BLaER1 treated with 17β-estradiol and CSF1 and Interleukin-3, amounts not matched to agents 10 nM and 100 nM (cell line): ENCODE measurements at regions not wholly inside any gene's neighbourhood (a gene's known extent, or its start where the extent isn't known, plus 50 kb on each side); places are given as distances from the start of the nearest gene placed in this dataset.
A peak's percentile ranks its signal among the peaks of the same experiment; 100 is the strongest.

Source experiments
- H3K27ac ChIP-seq, 11 experiments: shearing (Covaris generic); formaldehyde crosslinking; 2 replicates each; pipeline ENCODE4 v1.8.1; 2022
- H3K27me3 ChIP-seq, 11 experiments: shearing (Covaris generic); formaldehyde crosslinking; 2 replicates each; pipeline ENCODE4 v1.8.1; 2022
- H3K36me3 ChIP-seq, 11 experiments: shearing (Covaris generic); formaldehyde crosslinking; 2 replicates each; pipeline ENCODE4 v1.8.1; 2022
- H3K4me1 ChIP-seq, 10 experiments: shearing (Covaris generic); formaldehyde crosslinking; 2 replicates each; pipeline ENCODE4 v1.8.1; 2022
- H3K4me2 ChIP-seq, 11 experiments: shearing (Covaris generic); formaldehyde crosslinking; 2 replicates each; pipeline ENCODE4 v1.8.1; 2022
- H3K4me3 ChIP-seq, 10 experiments: shearing (Covaris generic); formaldehyde crosslinking; 2 replicates each; pipeline ENCODE4 v1.8.1; 2022
- H3K9ac ChIP-seq, 11 experiments: shearing (Covaris generic); formaldehyde crosslinking; 2 replicates each; pipeline ENCODE4 v1.8.1; 2022
- H3K9me3 ChIP-seq, 11 experiments: shearing (Covaris generic); formaldehyde crosslinking; replicated peaks in 1 of 11; 2 replicates each; pipeline ENCODE4 v1.8.1; 2022
- H4K20me1 ChIP-seq, 11 experiments: shearing (Covaris generic); formaldehyde crosslinking; 2 replicates each; pipeline ENCODE4 v1.8.1; 2022
- Cebpa-rat ChIP-seq, 11 experiments: shearing (Covaris generic); IDR thresholded peaks; 2 replicates each; pipeline ENCODE4 v1.8.1; 2022

DNA sequence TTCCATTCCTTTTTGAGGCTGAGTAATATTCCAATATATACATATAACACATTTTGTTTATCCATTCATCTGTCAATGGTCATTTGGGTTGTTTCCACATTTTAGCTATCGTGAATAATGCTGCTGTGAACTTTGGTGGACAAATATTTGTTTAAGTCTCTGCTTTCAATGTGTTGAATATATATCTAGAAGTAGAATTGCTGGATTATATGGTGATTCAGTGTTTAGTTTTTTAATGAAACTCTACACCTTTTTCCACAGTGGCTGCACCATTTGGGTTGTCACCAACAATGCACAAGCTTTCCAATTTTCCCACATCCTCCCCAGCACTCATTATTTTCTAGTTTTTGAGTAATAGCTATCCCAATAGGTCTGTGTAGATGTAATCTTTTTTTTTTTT lies 69.5 kb downstream of the ACTBL2 start:
- H3K4me1 ChIP-seq: peaks cover 7 to 14% (median 12%) of the 10 kb centered on the region in 10 experiments
- 0 out of 22 replicates have a peak, but pooled peaks cover 0 to 2% (median 0%) of the 10 kb centered on the region in 11 experiments for H3K9me3 ChIP-seq
- TF ChIP-seq Cebpa-rat (IDR thresholded peaks at IDR 0.05): no peak

DNA sequence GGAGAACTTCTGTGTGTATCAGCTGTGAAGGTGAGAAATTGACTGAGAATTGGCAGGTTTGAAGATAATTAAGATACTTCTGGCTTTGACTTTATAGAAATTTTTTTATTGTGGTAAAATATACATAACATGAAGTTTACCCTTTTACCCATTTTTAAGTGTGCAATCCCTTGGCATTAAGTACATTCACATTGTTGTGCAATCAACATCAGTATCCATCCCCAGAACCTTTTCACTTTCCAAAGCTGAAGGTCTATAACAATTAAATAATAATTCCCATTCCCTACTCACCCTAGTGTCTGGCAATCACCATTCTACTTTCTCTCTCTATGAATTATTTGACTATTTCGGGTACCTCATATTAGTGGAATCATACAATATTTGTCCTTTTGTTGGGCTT lies 69.9 kb downstream of the ACTBL2 start:
- no peaks in the 10 kb centered on the region for H4K20me1 ChIP-seq
- no peaks in the 10 kb centered on the region for H3K36me3 ChIP-seq
- no peak overlapping the region for H3K9ac ChIP-seq
- H3K27me3 ChIP-seq: no peaks in the 10 kb centered on the region
- no peak overlapping the region for H3K27ac ChIP-seq
- H3K4me2 ChIP-seq: no peak overlapping the region
- no peak for TF ChIP-seq Cebpa-rat (IDR thresholded peaks at IDR 0.05)
- H3K9me3 ChIP-seq: 0 out of 22 replicates have a peak, but pooled peaks cover 0 to 5% (median 0%) of the 10 kb centered on the region in 11 experiments
- H3K4me1 ChIP-seq: peaks cover 7 to 15% (median 12%) of the 10 kb centered on the region in 10 experiments
- no peak overlapping the region for H3K4me3 ChIP-seq

More for the DNA sequence above, 69.5 kb downstream of the ACTBL2 start:
- Histone ChIP-seq H3K27me3 (no peaks in the 10 kb centered on the region), H3K4me3 (no peak overlapping the region), H3K4me2 (no peak overlapping the region), H4K20me1 (no peaks in the 10 kb centered on the region), H3K9ac (no peak overlapping the region), H3K27ac (no peak overlapping the region), H3K36me3 (no peaks in the 10 kb centered on the region)

DNA sequence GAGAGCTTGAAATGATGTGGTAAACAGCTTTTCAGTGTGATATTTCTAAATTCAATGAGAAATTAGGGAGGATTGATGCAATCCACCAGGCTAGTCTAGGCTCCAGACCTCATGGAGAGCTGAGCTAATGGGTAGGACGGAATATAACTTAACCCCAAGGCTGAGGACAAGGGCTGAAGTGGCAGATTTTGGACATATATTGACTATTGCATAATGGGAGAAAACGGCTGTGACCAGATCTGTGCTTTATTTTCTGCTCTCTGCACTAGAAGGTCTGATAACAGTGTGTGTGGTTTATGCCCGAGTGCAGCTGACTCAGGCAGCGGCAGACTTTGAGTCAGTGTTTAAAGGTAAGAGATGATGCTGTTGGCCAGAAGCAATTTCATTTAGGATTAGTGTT lies 70.6 kb downstream of the ACTBL2 start:
- Histone ChIP-seq H3K27ac (no peak overlapping the region), H3K4me1 (peaks cover 7 to 15% (median 12%) of the 10 kb centered on the region in 10 experiments), H3K4me3 (no peak overlapping the region), H3K9ac (no peak overlapping the region), H3K9me3 (0 out of 22 replicates have a peak, but pooled peaks cover 0 to 5% (median 0%) of the 10 kb centered on the region in 11 experiments), H3K36me3 (no peaks in the 10 kb centered on the region), H4K20me1 (no peaks in the 10 kb centered on the region), H3K27me3 (no peaks in the 10 kb centered on the region), H3K4me2 (no peak overlapping the region)
- no peak for TF ChIP-seq Cebpa-rat (IDR thresholded peaks at IDR 0.05)

DNA sequence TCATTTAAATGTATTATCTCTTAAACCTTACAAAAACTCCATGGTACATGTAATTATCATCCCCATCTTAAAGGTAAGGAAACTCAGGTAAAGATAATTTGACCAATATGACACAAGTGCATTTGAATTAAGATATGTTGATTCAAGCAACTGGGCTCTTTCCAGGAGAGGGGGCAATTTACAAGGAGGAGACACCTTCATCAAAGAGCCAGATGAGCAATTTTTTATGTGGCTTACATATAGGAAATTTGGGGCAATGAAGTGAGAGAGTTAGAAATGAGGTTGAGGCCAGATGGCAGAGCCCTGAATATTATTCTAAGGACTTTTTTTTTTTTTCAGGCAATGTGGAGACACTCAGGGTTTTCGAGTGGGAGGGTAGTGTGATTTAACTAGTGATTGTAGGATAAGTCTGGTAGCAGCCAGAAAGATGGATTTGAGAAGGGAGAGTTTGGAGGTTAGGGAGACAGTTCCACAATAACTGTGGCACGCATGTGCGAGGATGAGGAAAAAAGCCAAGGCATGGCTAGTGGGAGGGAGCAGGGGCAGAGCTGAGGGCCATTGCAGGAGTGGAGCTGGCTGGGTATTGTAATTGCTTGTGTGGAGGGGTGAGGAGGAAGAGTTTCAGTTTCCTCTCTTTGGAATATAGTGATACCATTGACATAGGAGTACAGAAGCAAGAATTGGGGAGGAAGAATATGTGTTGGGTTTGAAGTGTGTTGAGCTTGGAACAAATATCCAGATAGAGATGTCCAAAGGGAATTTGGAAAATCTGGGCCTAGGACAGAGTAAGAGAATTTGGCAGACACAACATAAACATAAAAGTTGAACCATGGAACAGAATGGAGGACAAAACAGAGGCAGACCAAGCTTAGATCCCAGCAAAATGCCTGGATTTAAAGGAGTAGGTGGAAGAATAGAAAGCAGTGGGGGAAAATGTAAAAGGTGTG lies 72.0 kb downstream of the ACTBL2 start:
- no peaks in the 10 kb centered on the region for H3K36me3 ChIP-seq
- H3K4me3 ChIP-seq: no peak overlapping the region
- H3K27ac ChIP-seq: no peak overlapping the region
- H3K9ac ChIP-seq: no peak overlapping the region
- H3K27me3 ChIP-seq: no peaks in the 10 kb centered on the region
- H3K4me1 ChIP-seq: peaks cover 14 to 27% (median 23%) of the 10 kb centered on the region in 10 experiments
- H3K4me2 ChIP-seq: no peak overlapping the region
- no peaks in the 10 kb centered on the region for H4K20me1 ChIP-seq
- H3K9me3 ChIP-seq: 0 out of 22 replicates have a peak, but pooled peaks cover 0 to 5% (median 0%) of the 10 kb centered on the region in 11 experiments
- no peak for TF ChIP-seq Cebpa-rat (IDR thresholded peaks at IDR 0.05)

DNA sequence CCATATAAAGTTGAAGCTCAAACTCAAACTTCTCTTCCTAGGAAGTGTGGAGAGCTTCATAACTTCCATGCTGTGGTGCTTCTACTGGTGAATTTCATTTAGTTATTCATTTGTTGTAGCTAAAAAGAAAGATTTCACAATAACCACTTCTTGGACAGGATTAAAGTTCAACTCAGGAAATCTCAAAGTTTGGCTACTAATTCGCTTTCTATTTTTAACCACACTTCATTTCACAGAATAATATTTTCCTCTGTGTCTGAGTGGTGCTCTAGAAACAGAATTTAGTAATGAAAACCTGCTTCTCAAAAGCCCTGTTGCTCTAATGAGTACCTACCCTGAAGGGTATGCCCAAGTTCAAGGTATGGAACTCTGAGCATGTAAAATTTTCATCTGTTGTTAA lies 73.9 kb downstream of the ACTBL2 start:
- Histone ChIP-seq H3K4me3 (no peak overlapping the region), H3K4me2 (peak overlapping the region; percentile 6 to 59 (median 41); a peak in 18 of 22 replicates), H3K9ac (no peak overlapping the region), H3K36me3 (no peaks in the 10 kb centered on the region), H3K9me3 (0 out of 22 replicates have a peak, but pooled peaks cover 0 to 5% (median 0%) of the 10 kb centered on the region in 11 experiments), H3K27me3 (no peaks in the 10 kb centered on the region), H4K20me1 (no peaks in the 10 kb centered on the region), H3K27ac (no peak overlapping the region; a peak in 1 of 22 replicates), H3K4me1 (peaks cover 14 to 31% (median 26%) of the 10 kb centered on the region in 10 experiments)
- no peak for TF ChIP-seq Cebpa-rat (IDR thresholded peaks at IDR 0.05)

DNA sequence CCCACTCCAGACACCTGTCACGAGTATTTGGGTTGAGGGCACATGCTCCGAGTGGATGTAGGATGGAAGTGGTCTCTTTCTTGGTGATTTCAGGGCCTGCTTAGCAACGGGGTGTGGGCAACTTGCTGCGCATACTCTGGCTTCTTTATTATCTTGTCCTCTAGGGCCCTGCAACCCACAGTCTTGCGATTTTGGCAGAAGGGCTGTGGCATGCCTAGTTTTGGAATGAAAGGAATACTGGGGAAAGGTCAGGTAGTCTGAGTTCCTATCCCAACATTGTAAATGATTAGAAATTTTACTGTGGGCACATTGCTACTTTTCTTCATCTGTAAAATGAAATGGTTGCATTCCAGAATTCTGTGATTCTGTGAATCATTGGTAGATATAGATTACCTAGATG lies 74.3 kb downstream of the ACTBL2 start:
- TF ChIP-seq Cebpa-rat (IDR thresholded peaks at IDR 0.05): no peak
- Histone ChIP-seq H3K9me3 (0 out of 22 replicates have a peak, but pooled peaks cover 0 to 5% (median 0%) of the 10 kb centered on the region in 11 experiments), H3K27ac (no peak overlapping the region), H3K4me3 (no peak overlapping the region), H4K20me1 (no peaks in the 10 kb centered on the region), H3K9ac (no peak overlapping the region), H3K27me3 (no peaks in the 10 kb centered on the region), H3K36me3 (no peaks in the 10 kb centered on the region), H3K4me2 (peak overlapping the region in 10 of 11 experiments; percentile 6 to 59 (median 42); a peak in 15 of 22 replicates), H3K4me1 (peaks cover 14 to 31% (median 26%) of the 10 kb centered on the region in 10 experiments)

DNA sequence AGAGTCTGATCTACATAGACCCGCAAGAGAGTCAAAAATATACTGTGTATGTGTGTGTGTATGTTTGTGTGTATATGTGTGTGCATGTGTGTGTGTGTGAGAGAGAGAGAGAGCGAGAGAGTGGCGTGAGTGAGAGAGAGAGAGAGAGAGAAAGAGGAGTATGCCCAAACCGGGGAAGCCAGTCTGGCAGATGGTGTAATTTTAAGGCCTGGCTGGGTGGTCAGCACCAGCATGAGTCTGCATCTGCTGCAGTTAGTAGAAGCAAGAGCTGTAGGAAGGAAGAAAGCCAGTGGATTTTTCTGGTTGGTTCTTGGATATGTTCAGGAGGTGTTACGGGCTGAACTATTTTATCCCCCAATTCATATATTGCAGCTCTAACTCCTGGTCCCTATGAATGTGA lies 75.2 kb downstream of the ACTBL2 start:
- Histone ChIP-seq H3K4me3 (no peak overlapping the region), H3K9me3 (0 out of 22 replicates have a peak, but pooled peaks cover 0 to 5% (median 0%) of the 10 kb centered on the region in 11 experiments), H3K4me2 (no peak overlapping the region), H3K9ac (no peak overlapping the region), H3K4me1 (peaks cover 14 to 31% (median 26%) of the 10 kb centered on the region in 10 experiments), H3K27me3 (no peaks in the 10 kb centered on the region), H4K20me1 (no peaks in the 10 kb centered on the region), H3K36me3 (no peaks in the 10 kb centered on the region), H3K27ac (no peak overlapping the region)
- no peak for TF ChIP-seq Cebpa-rat (IDR thresholded peaks at IDR 0.05)

DNA sequence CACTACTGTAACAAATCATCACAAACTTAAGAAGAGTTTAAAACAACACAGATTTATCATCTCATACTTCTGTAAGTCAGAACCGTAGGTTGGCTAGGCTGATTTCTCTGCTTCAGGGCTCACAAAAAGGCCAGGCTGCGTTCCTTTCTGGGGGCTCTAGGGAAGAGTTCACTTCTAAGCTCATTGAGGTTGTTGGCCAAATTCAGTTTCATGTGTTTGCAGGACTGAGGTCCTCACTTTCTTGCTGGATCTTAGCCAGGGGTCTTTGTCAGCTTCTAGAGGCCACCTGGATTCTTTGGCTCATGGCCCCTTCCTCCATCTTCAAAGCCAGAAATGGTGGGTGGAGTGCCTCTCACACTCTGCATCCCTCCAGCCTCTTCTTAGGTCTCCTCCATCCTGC lies 76.0 kb downstream of the ACTBL2 start:
- Histone ChIP-seq H4K20me1 (no peaks in the 10 kb centered on the region), H3K4me3 (no peak overlapping the region), H3K9ac (no peak overlapping the region)

DNA sequence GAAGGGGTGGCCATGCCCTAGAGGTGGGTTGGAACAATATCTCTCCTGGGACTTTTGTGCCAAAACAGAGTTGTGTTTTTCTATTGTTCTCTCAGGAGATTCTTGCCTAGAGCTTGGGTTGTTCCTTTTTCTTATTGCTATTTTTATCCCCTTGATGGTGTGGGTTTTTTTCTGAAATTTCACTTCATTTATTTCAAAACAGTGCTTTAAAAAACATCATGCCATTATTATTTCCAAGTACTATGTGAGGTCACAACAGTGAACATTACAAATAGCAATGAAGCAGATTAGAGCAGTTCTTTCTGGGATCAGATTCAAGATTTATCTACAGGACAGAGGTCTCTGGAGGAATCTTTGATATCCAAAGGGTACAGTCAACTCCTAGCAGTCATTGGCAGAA lies 76.6 kb downstream of the ACTBL2 start:
- H3K27ac ChIP-seq: peak overlapping the region in 4 of 11 experiments; percentile 9 to 46 (median 24); a peak in 7 of 22 replicates
- 0 out of 22 replicates have a peak, but pooled peaks cover 0 to 5% (median 0%) of the 10 kb centered on the region in 11 experiments for H3K9me3 ChIP-seq
- H3K4me2 ChIP-seq: peak overlapping the region; percentile 14 to 62 (median 35); a peak in 20 of 22 replicates
- no peak overlapping the region for H3K4me3 ChIP-seq
- H4K20me1 ChIP-seq: no peaks in the 10 kb centered on the region
- H3K27me3 ChIP-seq: no peaks in the 10 kb centered on the region
- H3K36me3 ChIP-seq: no peaks in the 10 kb centered on the region
- H3K4me1 ChIP-seq: peaks cover 14 to 31% (median 26%) of the 10 kb centered on the region in 10 experiments
- no peak overlapping the region for H3K9ac ChIP-seq
- TF ChIP-seq Cebpa-rat (IDR thresholded peaks at IDR 0.05): no peak

More for the DNA sequence above, 76.0 kb downstream of the ACTBL2 start:
- H3K4me2 ChIP-seq: peak overlapping the region in 7 of 11 experiments; percentile 3 to 47 (median 17); a peak in 7 of 22 replicates
- no peaks in the 10 kb centered on the region for H3K36me3 ChIP-seq
- H3K27me3 ChIP-seq: no peaks in the 10 kb centered on the region
- H3K4me1 ChIP-seq: peaks cover 14 to 31% (median 26%) of the 10 kb centered on the region in 10 experiments
- no peak for TF ChIP-seq Cebpa-rat (IDR thresholded peaks at IDR 0.05)
- 0 out of 22 replicates have a peak, but pooled peaks cover 0 to 5% (median 0%) of the 10 kb centered on the region in 11 experiments for H3K9me3 ChIP-seq
- peak overlapping the region in 2 of 11 experiments; percentile 5 to 26; a peak in 3 of 22 replicates for H3K27ac ChIP-seq
